Stimulated activated CD4-positive, alpha-beta T cell treated with anti-CD3 and anti-CD28 coated beads, TNF-alpha, amount 100 ng/mL, for 48 hours (primary cell): ENCODE measurements at regions not wholly inside any gene's neighbourhood (a gene's known extent, or its start where the extent isn't known, plus 50 kb on each side); places are given as distances from the start of the nearest gene placed in this dataset.

Experiments used
- DNase-seq, 3 donors: peaks; one replicate each; pipeline ENCODE4 v3.0.0-alpha.2; 2020; ENCODE audit warnings: low read depth in 3 of 3

DNA sequence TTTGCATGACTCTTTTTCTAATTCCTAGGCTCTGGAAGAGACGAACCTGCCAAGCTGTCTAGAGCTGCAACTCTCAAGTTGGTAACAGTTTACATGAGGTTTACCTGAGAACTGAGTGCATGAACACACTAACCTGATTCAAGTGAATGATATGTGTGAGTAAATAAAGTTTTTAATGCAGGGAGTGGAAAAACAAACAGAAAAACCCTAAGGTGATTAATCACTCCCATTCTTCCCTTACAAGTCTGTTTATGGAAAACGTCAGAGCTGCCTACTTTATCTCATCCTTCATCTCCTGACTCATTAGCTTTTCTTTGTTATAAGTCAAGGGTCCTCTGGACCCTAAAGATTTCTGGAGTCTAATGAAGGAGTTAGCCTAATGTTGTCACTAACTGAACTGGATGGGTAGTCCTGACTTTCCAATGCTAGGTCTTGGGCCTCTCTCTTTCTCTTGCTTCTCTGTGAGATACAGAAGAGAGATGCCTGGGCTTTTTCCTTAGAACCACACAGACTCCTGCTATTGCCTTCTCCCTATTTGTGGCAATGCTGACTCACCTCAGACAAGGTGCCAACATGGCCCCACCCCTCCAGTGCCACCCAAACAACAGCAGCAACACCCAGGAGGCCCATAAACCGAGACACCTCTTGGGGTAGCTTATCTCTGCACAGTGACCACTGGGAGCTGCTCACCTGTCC is 952.4 kb downstream of the EPHA4 start:
- DNase-seq: no peak

- DNase-seq: no peak
Measured at GRCh38 chr2:220626603-220627002, 945.5 kb downstream of the EPHA4 start.

- no peak for DNase-seq
Measured at GRCh38 chr2:220628252-220628651, 943.9 kb downstream of the EPHA4 start.

DNA sequence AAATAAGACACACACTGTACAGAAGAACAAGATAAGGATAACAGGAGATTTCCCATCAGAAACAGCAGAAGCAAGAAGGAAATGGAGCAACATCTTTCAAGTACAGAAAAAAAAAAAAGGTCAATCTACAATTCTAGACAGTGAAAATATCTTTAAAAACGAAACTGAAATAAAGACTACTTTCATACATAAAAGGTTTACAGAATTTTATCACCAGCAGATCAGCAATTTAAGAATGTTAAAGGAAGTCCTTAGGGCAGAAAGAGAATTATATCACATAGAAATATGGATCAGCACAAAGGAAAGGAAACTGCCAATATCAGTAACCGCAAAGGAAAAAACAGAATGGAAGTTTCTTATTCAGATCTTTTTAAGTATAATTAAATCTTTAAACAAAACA is 931.0 kb downstream of the EPHA4 start:
- no peak for DNase-seq

DNA sequence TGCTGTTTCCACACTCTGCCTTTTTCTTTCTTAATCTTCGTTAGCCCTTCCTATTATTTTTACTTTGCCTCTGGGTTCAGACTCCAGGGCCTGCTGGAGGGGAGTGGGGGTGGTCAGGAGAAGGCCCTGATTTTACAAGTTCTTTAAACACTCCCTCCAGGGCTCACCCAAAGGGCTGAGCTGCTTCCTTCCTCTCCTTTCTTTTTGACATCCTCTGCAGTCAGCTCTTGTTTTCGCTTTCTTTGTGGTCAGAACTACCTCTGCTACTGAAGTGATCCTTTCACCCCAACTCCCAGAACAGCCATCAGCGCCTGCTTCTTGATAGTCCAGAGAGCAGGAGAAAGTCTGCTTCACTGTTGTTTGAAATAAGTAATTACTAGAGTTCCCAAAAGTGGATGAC is 925.7 kb downstream of the EPHA4 start:
- no peak for DNase-seq

- DNase-seq: no peak
Measured at GRCh38 chr2:220648628-220649027, 923.5 kb downstream of the EPHA4 start.

DNA sequence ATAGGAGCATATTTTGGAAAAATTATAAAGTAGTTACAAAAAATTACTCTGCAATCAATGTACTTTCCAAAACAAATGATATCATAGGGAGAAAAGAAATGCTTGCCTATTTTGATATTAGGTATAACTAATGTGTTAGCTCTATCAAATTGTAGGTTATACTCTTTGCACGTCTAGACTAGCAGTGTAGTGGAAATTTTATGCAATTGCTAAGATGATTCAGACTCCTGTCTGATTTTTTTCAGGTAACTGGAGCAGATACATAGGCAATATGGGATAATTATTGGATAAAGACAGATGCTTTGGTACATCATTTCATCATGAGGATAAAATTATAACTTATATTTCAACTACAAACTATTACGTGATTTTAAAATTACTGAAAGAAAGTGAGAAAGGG is 918.3 kb downstream of the EPHA4 start:
- DNase-seq: no peak

DNA sequence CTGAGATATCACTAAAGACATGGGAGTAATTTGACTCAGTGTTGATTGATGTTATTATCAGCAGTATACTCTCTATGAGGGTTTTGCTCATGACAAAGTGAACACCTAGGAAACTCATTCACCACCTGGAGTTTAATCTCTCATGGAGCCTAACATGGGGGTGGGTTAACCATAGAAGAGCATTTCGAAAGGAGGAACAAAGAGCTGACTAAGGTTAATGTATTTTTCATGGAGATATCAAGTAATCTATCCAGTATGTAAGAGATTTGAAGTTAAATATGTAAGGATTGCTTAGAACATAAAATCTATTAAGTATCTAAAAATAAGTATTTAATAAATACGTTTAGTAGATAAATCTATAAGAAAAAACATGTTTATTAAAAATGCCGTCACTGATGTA is 917.8 kb downstream of the EPHA4 start:
- no peak for DNase-seq

DNA sequence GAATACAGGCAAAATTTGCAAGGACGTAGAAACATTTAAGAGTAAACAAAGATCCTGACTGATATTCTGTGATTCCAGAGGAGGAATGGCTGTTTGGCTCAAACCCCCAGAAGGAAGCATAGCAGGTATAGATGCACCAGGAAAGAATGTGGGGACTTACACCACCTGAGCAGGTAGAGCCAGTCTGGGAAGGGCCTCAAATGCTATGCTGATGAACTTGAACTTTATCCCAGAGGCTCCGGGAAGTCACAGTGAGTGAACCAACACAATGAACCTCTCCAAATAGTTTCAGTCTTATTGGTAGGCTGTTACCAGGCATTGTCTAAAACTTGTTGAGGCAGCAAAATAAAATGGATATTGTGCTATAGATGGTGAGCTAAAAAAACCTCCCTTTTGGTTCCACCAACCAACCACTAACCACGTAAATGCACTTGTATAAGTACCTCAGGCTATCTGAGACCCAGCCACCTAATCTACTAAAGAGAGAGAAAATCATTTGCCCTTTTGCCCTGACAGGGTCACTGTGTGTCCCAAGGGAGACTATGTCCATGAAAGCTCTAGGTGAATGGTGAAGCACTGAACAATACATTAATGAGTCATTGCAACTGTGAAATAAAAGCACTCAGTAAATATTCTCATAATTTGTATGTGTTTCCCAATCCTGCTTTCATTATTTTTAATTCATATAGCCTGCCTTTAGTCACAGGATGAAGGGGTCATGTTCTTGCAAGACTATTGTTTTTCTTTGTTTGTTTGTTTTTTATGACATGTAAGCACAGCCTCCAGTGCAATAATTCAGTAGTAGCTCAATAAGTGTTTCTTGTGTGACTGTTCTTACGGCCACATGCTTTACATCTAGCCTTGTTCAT is 911.6 kb downstream of the EPHA4 start:
- DNase-seq: no peak

DNA sequence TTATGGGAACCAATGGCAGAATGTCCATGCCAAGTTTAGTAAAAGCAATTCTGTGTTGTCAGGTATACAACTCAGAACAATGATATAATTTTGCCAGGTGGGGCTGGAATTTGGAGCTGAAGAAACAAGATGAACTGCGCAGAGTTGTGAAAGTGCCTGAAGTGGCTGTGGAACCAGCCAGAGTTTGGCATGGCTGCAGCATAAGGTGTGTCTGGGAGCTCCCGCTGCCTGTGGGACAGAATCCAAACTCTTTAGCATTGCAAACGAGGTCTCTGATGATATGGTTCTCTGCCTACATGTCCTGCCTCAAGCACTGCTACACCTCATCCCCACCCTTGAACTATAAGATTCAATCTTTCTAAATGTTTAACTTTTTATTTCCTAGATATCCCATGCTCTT is 909.7 kb downstream of the EPHA4 start:
- DNase-seq: no peak

DNA sequence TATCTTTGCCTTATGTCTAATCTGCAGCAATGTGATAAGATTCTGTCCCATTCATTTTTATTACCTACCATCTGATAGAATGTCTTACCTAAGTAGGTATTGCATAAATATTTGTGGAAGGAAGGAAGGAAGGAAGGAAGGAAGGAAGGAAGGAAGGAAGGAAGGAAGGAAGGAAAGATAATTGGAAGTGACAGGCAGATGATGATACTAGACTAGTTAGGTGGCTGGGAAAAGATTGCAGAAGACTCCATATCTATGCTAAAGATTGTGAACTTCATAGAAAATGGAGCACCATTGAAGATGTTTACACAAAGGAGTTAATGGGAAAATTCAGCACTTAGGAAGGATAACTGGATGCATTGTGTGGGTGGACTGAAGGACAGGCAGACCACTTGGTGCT is 909.0 kb downstream of the EPHA4 start:
- no peak for DNase-seq

DNA sequence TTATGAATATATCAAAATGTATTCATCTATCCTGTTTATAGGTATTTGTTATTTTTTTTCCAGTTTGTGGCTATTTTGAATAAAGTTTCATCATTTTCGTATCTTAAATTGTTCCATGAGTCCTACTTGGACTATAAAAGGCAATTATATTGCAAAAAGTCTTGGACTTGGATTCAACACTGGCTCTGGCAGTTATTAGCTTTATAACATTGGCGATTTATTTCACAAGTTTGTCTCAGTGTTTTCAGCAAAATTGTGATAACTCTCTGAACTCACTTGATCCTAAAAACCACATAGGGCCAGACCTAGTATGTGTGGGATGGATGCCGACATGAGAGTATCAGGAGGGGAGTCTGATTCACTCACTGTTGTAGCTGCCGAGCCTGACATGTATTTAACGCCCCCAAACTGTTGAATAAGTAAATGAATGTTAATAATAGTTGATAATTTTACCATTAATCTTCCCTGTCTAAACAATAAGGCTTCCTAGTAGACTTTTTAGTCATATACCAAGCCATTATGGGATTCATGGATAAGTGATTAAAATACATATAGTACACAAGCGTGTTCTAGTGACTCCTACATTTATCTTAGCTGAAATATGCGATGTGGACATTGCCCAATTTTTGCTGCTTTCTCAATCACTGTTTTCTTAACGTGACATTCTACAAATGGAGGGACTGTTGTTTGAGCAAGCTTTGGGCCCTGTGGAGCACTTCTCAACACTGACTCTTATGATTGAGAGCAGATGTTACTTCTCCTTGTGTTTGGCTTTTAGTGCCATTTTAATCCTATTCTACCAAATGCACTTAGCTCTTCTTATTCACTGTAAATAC is 907.6 kb downstream of the EPHA4 start:
- DNase-seq: no peak

DNA sequence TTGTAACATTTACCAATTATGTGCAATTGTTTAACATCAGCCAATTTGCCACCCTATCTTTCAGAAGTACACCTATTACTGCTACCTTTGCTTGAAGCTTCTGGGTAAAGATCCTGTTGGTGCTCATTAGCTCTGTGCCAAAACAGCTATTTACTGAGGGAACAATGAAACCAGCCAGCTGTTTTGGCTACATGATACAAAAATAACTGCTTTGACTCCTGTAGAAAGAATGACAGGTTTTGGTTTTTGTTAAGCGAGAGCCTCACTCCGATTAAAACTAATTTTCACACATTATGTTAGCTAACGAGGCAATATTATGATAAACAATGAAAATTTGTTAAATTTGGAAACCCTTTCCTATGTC is 907.0 kb downstream of the EPHA4 start:
- no peak for DNase-seq

DNA sequence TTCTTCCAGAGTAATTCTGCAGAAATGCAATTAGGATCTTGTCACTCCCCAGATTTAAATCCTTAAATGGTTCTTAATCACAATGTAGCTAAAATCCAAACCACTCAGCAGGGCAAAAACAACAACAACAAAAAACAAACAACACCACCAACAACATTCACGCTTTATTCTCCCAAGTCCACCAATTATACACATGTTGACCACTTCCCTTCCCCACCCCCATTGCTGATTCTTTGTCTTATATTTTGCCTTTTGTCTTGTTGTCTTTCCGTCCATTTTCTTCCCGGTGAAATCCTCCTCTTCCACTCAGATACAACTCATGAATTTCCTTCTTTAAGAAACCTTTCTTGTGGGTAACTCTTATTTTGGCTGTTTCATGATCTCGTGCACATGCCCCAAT is 902.8 kb downstream of the EPHA4 start:
- no peak for DNase-seq

- DNase-seq: no peak
Measured at GRCh38 chr2:220670511-220670910, 901.6 kb downstream of the EPHA4 start.

GRCh38 chr2:220673151-220673874 is 898.8 kb downstream of the EPHA4 start:
- no peak for DNase-seq

DNA sequence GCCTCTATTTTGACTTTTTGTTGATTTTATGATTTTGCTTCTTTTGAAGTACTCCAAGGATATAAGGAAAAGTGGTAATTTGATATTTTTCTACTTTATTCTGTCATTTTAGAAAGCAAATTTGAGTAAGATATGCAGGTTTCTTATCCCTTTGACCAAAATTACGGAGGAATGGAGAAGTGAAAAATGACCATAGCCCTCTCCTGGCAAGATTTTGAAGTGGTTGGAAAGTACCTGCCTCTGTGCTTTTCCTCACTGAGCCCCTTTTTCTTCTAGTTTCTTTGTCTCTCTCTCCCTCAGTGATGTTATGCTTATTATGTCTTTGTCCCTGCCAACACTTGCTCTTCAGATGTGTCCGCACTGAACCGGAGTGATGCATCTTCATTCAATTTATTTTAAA is 898.1 kb downstream of the EPHA4 start:
- DNase-seq: no peak

- no peak for DNase-seq
Measured at GRCh38 chr2:220676695-220677094, 895.4 kb downstream of the EPHA4 start.

GRCh38 chr2:220678943-220679342 is 893.2 kb downstream of the EPHA4 start:
- DNase-seq: no peak

- no peak for DNase-seq
Measured at GRCh38 chr2:220682616-220683015, 889.5 kb downstream of the EPHA4 start.

DNA sequence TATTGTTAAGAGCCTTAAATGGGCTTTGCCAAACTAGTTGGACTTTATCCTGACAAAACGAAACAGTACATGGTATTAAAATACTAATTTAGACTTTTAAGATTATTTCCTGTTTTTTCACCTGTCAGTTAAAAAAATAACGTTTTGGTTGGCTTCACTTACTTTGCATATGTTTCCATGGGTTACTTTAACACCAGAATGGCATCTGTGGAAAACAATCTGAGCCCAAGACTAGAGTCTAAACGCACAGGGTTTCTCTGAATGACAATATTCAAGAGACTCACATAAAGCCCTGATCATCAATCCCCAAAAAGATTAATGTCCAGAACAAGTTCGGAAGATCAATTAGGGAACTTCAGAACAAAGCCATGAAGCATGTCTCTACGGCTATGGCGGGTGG is 888.0 kb downstream of the EPHA4 start:
- no peak for DNase-seq
